ENCODE measurements at regions not wholly inside any gene's neighbourhood (a gene's known extent, or its start where the extent isn't known, plus 50 kb on each side); places are given as distances from the start of the nearest gene placed in this dataset.

DNA sequence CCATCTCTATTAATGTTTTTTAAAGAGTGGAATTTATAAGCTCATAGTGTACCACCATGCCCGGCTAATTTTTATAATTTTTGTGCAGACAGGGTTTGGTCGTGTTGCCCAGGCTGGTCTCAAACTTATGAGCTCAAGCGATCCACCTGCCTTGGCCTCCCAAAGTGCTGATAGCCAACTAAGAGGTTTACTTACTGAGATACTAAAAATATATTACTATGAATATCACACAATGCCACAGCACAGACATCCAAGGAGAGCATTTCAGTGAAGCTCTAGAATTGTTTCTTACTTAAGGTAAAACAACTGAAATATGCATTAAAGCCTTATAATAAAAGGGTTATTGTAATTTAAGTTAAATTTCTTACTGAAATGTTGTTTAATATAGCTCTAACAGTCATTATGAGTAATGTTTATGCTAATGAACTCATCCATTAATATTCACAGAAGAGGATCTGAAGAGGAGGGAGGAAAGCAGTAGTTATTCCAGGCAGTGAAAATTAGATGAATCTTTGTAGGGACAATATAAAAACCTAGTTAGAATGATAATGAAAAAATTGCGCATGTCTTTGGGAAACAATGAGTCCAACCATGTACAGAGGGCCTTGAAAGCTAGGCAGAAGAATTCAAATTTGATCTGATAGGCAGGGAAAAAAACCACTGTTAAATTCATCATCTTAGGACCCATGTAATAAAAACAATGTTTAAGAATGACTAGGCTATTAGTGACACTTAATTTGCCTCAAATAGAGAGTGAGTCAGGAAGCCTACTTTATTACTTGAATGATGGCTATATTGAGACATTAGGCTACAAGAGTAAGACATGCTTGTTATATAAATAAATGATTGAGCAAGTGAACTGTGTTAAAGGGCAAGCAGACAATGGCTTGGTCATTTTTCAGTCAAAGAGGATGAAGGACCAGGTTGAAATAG lies 99.2 kb downstream of the SLC41A2 start:
- DNase-seq (ENCODE audit: low read depth in 3 of 3) = no peak

DNA sequence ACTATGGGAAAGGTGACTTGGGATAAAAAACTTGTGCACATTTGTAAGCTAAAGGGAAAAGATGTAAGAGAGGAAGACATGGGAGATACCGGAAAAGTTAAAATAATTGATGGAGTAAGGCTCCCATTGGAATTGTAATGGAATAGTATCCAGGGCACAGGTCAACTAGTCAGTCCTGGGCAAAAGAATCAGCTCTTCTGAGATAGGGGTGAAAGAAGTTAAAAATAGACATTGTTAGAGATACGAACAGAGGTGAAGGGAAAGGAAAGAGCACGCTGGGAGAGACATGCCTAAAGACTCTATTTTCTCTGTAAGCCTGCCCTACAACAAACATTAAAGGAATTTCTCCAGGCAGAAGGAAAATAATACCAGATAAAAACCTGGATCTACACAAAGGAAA lies 101.6 kb downstream of the SLC41A2 start:
- DNase-seq (ENCODE audit: low read depth in 3 of 3) = no peak

DNA sequence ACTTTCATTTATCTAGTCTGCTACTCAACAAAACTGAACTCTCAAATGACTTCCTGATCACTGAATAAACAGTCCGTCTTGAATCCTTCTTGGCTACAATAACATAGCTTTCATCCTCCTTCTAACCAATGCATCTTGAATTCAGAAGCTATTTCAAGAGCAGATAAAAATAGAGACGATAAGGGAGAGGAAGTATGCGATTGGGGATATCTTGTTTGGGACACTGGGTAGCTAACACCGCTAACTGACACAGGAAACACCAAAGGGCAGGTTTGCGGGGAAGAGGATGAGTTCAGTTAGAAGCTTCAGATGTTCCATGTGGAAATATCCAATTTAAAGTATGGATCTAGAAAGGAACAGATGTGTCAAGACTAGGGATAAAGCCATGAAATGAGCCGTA lies 102.5 kb downstream of the SLC41A2 start:
- DNase-seq (ENCODE audit: low read depth in 3 of 3) = no peak

DNA sequence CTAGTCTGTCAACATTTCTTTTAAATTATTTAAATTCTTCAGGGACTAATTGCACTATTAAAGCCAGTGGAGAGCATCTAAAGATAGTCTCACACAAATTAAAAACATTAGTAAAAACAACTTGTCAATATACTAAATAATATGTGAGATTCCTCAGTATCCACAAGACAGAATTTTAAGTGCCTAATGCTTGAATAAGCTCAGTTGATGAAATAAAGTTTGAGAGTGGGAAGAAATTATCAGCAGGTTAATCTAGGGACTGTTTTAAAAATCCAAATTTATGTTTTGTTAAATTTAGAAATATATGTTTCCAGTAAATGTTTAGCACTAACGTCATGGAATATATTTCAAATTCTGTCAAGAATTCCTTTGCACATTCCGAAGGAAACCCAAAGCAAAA lies 105.2 kb downstream of the SLC41A2 start:
- no peak for DNase-seq (ENCODE audit: low read depth in 3 of 3)

DNA sequence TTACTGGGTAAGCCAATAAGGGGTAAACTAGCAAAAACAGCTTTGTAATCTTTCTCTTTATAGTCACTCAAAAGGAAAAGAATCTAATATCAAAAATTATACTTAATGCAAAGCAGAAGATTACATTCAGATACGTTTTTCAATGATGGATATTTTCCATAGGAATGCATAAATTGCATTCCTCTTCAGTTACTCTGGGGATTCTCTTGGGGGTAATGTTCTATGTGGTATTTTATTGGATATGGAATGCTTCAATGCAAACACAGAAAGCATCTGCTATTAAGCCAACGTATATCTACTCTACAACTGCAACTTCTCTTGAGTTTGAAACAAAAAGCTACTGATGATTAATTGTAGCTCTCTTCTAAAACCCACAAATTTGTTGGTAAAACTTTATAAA lies 106.0 kb downstream of the SLC41A2 start:
- DNase-seq (ENCODE audit: low read depth in 3 of 3) = no peak

DNA sequence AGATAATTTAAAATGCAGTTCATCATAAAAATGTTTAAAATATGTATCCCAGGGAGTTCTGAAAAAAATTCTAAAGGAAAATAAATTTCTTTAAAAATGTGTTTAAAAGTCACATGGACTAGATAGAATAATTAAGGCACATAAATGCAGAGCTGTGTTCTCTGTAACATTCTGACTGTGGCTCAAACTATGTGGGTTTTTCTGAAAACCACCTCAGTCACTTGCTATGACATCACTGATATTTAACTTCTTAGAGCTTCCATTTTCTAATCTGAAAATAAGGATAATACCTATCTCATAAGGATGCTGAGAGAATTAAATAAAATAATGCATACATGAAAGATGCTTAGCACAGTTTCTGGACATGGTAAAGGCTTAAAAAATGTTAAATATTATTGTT lies 107.3 kb downstream of the SLC41A2 start:
- no peak for DNase-seq (ENCODE audit: low read depth in 3 of 3)

DNA sequence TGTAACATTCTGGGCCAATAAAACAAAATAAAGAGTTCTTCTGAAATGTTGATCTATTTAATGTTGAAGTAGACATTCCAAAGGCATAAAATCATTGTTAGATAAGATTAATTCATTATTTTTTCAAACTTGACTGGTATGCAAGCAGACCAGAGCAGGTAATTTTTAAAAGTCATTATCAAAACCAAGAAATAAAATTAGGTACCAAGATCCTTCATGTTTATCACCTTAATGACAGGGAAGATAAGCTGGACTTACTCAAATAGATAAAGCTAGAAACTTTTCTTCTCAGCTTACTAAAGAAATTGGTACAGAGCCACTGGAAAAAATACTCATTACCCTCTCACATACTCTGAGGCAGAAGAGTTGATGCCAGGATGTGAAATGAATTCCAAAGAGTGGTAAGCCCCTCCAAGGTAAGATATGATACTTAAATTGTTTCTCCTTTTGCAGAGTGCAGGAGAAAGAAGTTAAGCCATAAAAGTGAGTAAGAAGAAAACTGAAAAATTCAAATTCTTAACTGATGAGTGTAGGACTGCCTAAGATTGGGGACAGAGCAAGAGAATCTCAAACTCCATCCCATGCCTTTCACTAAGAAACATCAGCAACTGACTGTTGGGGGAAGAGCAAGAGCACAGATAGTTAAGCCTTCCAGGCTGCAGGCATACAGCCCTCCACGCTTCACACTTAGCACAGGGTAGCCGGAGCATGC lies 111.9 kb downstream of the SLC41A2 start:
- no peak for DNase-seq (ENCODE audit: low read depth in 3 of 3)

DNA sequence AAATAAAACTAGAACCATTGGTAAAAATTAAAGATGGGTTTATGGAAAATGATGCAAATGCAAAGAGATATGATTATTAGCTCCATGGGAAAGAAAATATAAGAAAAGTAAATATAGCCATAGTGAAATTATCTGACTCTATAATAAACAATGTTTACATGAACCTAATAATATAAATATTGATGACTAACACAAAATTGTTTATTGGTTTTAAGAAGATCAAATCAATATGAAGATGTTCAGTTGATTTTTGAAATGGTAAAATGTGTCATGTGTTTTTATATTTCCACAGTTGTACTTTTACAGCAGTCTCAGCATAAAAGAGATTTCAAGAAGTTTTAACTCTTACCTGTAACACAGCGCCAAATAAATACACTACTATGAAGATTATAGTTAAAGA lies 114.0 kb downstream of the SLC41A2 start:
- no peak for DNase-seq (ENCODE audit: low read depth in 3 of 3)

DNA sequence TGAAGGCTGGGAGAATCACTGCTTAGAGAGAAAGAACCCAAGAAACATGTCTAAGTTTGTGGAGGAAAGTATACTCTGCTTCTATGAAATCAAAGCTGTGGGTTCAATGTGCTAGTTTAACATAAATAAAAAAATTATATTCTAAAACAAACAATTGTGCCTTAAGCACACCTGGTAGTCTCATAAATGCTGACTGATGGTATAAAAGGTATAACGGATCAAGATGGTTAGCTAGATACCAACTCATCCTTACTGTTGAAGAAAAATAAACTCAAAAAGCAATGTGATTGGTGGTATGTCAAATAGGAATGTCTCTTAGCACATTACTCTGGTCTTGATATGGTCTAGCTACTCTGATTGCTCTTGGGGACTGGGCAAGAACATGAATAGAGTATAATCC lies 117.8 kb downstream of the SLC41A2 start:
- DNase-seq (ENCODE audit: low read depth in 3 of 3) = no peak

DNA sequence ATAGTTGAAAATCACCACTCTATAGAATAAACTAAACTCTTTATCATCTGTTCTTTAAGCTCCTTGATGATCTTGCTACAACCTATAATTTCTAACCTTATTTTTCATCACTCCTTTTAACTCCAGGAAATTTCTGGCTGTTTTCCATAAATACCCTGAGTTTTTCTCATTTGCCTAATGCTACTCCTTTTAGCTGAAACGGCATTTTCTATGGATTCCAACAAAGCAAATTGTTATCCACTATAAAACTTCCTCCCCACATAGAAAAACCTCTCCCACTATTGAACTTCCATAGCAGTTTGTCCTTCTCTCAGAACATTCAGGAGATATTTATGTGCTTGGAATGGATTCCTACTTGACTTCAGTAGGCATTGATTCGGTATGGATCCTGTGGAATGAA lies 122.8 kb downstream of the SLC41A2 start:
- DNase-seq (ENCODE audit: low read depth in 3 of 3) = no peak

DNA sequence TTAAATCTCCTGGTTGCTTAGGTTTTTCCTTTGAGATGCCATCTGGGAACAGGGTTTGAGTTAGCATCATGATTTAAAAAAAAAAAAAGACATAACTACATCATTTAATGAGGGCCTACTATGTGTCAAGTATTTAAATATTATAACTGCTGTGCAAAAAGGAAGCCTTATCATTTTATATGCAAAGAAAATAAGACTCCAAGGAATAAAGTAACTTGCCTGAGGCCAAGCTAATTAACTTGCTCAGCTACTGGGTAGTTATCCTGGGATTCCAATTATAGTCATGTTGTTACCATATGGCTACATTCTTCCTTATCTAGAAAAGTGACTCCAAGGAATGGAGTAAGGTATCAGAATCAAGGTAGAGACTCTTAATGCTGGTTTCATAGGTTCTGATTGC lies 123.5 kb downstream of the SLC41A2 start:
- DNase-seq (ENCODE audit: low read depth in 3 of 3) = no peak

DNA sequence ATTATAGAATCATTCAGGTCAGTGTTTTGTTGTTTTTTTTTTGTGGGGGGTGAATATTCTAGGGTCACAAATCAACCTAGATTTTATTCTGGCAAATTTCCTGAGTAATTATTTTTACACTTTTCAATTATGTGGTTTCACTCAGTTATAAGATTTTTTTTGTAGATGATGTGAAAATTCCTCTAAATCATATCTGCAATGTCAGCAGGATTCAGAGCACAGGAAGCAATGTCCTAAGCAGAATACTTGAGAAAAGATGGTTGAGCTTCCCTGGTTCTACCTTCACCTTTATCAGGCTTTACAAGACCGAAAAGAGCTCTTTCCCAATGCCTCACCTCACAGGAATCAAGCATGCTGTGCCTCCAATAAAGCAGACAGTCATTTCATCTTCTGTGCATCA lies 124.3 kb downstream of the SLC41A2 start:
- DNase-seq (ENCODE audit: low read depth in 3 of 3) = no peak

DNA sequence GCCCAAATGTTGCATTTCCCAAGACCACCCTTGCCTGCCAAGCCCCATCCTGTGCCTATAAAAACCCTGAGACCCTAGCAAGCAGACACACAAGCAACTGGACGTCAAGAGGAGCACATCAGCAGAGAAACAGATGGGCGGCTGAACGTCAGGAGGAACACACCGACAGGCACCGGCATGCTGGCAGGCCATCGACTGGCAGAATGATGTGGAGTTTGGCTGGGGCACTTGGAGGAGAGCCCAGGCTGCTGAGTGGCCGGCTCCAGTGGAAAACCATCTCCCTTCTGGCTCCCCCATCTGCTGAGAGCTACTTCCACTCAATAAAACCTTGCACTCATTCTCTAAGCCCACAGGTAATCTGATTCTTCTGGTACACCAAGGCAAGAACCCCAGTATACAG lies 130.1 kb downstream of the SLC41A2 start:
- no peak for DNase-seq (ENCODE audit: low read depth in 3 of 3)

DNA sequence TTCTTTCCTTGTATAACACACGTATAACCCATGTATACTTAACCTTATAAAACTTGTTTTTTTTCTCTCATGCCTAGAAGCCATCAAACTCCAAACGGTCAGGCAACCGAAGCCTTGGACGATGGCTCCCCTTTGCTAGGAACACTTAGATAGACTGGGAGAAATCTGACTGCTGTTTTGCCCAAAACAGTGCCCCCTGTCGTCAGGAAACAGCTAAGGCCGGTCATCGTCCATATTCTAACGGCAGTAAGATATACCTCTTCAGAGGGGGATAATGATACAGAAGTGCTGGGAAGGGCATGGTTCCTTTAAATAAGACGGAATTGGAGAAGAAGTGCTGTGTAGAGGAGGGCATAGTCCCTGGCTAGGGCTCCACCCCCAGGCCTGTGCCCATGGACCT lies 130.5 kb downstream of the SLC41A2 start:
- no peak for DNase-seq (ENCODE audit: low read depth in 3 of 3)

DNA sequence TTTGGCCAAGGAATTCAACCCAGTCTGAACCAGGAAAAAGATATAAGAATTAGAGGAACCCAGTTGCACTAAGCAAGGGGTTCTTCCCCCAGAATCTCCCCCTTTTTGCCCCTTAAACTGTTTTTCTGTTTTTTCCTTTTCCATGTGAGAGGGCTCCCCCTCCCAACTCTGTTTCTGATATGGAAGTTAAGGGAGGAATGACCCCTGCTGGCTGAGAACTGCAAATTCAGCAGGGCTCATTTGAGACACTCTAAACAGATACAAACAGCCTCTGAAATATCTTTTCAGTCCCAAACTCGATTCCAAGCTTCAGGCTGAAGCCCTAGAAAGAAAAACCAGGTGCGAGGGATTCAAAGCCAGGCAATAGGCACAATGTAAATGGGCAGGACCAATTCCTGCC lies 132.7 kb downstream of the SLC41A2 start:
- DNase-seq (ENCODE audit: low read depth in 3 of 3) = no peak

DNA sequence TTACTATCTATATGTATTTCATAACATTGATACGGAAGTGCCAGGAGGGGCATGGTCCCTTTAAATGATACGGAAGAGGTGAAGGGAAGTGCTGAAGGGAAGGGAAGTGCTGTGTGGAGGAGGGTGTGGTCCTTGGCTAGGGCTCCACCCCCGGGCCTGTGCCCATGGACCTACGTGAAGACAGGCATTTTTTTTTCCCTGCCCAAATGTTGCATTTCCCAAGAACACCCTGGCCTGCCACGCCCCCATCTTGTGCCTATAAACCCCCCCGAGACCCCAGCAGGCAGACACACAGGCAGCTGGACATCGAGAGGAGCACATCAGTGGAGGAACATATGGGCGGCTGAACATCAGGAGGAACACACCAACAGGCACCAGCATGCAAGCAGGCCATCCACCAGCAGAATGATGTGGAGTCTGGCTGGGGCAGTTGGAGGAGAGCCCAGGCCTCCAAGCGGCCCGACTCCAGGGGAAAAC lies 134.1 kb downstream of the SLC41A2 start:
- DNase-seq (ENCODE audit: low read depth in 3 of 3) = no peak

DNA sequence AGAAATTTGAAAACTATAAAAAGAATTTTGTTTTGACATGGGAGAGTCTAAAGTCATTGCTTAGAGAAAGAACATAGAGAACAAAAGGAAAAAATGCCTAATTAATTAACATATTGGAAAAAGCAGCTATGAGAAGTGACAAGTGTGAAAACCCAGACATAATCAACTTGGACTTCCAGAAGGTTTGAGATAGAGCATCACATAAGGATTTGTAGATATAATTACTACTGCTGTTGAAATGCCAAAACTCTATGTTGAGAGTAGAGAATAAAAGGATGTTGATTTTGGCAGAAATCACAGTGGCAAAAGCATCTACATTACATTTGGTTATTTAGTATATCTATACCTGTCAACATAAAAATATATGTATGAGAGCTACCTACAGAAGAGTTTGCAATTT lies 135.1 kb downstream of the SLC41A2 start:
- DNase-seq (ENCODE audit: low read depth in 3 of 3) = no peak

DNA sequence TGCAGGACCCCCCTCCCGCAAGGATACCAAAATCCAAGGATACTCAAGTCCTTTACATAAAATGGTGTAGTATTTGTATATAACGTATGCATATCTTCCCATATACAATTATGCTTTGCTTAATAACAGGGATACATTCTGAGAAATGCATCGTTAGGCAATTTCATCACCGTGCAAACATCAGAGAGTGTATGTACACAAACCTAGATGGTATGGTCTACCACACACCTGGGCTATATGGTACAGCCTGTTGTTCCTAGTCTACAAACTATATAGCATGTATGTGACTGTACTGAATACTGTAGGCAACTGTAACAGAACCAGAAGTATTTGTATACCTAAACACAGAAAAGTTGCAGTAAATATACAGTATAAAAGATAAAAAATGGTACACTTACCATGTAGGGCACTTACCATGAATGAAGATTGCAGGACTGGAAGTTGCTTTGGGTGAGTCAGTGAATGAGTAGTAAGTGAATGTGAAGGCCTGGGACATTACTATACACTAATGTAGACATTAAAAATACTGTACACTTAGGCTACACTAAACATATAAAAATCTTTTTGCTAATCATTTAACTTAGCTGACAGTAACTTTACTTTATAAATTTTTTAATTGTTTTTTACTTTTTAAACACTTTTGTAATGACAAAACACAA lies 141.1 kb downstream of the SLC41A2 start:
- DNase-seq (ENCODE audit: low read depth in 3 of 3) = no peak

DNA sequence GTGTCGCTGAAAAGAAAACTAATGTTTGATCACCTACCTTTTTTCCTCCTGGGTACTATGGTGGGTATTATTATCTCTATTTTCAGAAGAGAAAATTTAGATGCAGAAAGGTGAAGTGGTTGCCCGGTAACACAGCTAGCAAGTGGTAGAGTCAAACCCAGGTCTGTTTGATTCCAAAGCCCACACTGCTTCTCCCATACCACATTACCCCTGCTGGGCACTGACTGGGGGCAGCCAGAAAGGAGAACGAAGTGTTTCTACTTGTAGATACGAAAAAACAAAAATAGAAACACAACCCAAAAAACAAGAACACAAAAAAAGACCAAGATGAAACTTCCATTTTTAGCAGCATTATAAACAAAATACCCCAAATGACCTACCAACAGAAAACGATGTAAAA lies 142.2 kb downstream of the SLC41A2 start:
- no peak for DNase-seq (ENCODE audit: low read depth in 3 of 3)

DNA sequence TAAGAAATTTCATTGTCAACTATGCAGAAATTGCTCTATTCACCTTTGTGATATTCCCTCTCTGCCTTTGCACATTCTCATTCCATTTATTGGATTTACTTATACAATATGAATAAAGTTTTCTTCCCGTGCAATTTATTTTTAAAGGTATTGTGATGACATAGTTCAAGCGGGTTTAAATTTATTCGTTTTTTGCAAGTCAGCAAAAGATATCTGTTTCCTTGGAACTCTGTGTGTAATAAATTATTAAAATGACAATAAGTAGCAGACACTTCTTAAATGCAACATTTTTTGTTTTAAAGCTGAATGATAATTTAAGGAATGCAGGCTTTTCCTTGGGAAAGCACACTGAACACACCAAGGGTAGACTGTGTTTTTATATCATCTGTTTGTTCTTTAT lies 143.1 kb downstream of the SLC41A2 start:
- DNase-seq (ENCODE audit: low read depth in 3 of 3) = no peak
